ENCODE measurements at regions not wholly inside any gene's neighbourhood (a gene's known extent, or its start where the extent isn't known, plus 50 kb on each side); places are given as distances from the start of the nearest gene placed in this dataset.

GRCh38 chr7:114173170-114173890 is 241.3 kb upstream of the FOXP2 start:
- TF ChIP-seq GATA2 (IDR thresholded peaks at IDR 0.05; ENCODE audit: low read depth, low read length) (no peak), GATA3 (IDR thresholded peaks at IDR 0.05; ENCODE audit: low read depth, low read length) (no peak)

DNA sequence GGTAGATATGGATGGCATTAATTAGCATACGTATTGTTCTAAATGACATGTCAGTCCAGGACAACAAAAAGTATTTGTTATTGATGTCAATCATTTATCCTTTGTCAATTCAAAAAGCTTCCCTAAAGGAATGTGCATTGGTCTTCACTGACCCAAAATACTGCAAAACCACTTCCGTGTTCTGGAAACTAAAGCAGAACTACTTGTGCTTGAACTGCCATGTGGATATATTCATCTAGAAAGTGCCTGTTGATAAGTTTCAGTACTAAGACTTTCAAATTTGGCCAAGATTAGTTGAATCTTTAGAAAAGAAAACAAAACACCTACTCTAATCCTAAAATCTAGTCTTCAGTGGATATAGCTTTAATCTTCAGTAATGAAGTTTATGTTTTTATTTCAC is 242.1 kb upstream of the PPP1R3A start:
- TF ChIP-seq GATA3 (IDR thresholded peaks at IDR 0.05; ENCODE audit: low read depth, low read length) (no peak), GATA2 (IDR thresholded peaks at IDR 0.05; ENCODE audit: low read depth, low read length) (no peak)

DNA sequence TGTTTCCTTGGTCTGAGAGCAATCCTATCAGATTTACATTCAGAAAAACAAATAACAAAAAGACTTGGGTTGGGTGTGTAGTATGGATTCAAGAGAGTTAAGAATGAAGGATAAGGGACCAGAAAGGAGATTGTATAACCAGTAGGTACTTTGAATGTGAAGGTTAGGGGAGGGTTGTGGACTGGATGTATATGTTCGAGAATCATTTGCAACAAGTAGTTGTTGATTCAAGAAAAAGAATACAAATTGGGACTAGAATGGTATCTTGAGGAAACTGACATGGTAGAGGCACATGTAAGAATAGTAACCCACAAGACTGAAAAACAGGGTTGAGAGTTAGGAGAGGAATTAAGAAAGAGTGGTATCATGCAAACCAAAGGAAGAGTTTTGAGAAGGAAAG is 240.0 kb upstream of the PPP1R3A start:
- TF ChIP-seq GATA3 (IDR thresholded peaks at IDR 0.05; ENCODE audit: low read depth, low read length) (no peak), GATA2 (IDR thresholded peaks at IDR 0.05; ENCODE audit: low read depth, low read length) (no peak)

DNA sequence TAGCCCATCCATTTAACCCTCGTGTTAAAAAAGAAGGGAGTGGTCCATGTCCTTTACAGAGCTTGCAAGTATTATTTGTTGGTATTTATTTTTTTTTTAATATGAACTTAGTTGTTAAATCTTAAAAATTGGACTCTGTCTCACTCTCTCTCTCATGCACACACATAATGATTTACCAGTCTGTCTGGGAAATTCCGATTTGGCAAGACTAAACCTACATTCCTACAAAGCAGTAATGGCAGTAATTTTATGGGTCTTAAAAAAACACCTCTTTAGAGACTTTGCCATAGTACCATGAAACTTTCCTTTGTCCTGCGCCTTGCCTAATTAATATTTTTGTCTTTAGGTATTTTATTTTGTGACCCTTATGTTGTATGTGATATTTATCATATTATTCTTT is 239.5 kb upstream of the PPP1R3A start:
- TF ChIP-seq GATA2 (IDR thresholded peaks at IDR 0.05; ENCODE audit: low read depth, low read length) (no peak), GATA3 (IDR thresholded peaks at IDR 0.05; ENCODE audit: low read depth, low read length) (no peak)

- TF ChIP-seq GATA3 (IDR thresholded peaks at IDR 0.05; ENCODE audit: low read depth, low read length): no peak
- no peak for TF ChIP-seq GATA2 (IDR thresholded peaks at IDR 0.05; ENCODE audit: low read depth, low read length)
Measured at GRCh38 chr7:114156178-114156577, 237.4 kb upstream of the PPP1R3A start.

- TF ChIP-seq GATA3 (IDR thresholded peaks at IDR 0.05; ENCODE audit: low read depth, low read length) (no peak), GATA2 (IDR thresholded peaks at IDR 0.05; ENCODE audit: low read depth, low read length) (no peak)
Measured at GRCh38 chr7:114155116-114156110, 236.6 kb upstream of the PPP1R3A start.

- no peak for TF ChIP-seq GATA2 (IDR thresholded peaks at IDR 0.05; ENCODE audit: low read depth, low read length)
- TF ChIP-seq GATA3 (IDR thresholded peaks at IDR 0.05; ENCODE audit: low read depth, low read length): no peak
Measured at GRCh38 chr7:114153700-114154099, 234.9 kb upstream of the PPP1R3A start.

GRCh38 chr7:114152314-114152938 is 233.6 kb upstream of the PPP1R3A start:
- no peak for TF ChIP-seq GATA2 (IDR thresholded peaks at IDR 0.05; ENCODE audit: low read depth, low read length)
- no peak for TF ChIP-seq GATA3 (IDR thresholded peaks at IDR 0.05; ENCODE audit: low read depth, low read length)

GRCh38 chr7:114151777-114152176 is 233.0 kb upstream of the PPP1R3A start:
- TF ChIP-seq GATA3 (IDR thresholded peaks at IDR 0.05; ENCODE audit: low read depth, low read length): no peak

DNA sequence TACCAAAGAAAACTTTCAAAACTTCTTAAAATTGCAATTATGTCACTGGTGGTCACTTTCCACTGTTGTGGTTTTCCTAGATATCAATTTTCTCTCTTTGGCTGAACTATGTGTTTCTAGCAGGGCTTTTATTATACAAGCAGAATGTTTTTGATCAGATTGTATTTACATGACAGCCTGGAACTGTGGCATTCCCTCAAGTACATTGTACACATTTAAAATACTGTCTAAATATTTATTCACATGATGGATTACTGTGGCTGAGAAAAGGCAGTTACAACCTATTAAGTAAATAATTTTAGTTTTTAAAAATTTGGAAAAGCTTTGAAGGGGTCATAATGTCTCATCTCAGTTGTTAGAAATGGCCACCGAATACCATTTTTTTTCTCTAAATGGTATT is 231.9 kb upstream of the PPP1R3A start:
- TF ChIP-seq GATA2 (IDR thresholded peaks at IDR 0.05; ENCODE audit: low read depth, low read length) (no peak), GATA3 (IDR thresholded peaks at IDR 0.05; ENCODE audit: low read depth, low read length) (no peak)

- no peak for TF ChIP-seq GATA3 (IDR thresholded peaks at IDR 0.05; ENCODE audit: low read depth, low read length)
- TF ChIP-seq GATA2 (IDR thresholded peaks at IDR 0.05; ENCODE audit: low read depth, low read length): no peak
Measured at GRCh38 chr7:114148779-114149178, 230.0 kb upstream of the PPP1R3A start.

DNA sequence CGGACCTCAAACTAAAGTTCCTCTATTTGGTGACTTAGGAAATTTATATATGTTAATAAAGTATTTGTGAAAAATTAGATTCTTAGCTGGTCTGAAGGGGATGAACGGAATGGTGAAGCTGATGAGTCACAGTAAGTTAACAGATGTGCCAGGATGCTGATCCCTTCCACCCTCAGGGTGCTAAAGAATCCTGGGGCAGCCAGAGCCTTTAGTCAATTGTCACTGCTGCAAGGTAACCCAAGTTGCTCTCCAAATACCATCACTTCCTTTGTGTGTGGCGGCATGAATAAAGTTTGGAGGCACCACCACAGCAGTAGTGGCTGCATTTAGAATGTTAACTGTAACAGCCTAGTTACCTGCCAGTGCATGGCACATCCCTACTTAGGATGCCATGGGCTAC is 222.6 kb upstream of the PPP1R3A start:
- no peak for TF ChIP-seq GATA3 (IDR thresholded peaks at IDR 0.05; ENCODE audit: low read depth, low read length)
- no peak for TF ChIP-seq GATA2 (IDR thresholded peaks at IDR 0.05; ENCODE audit: low read depth, low read length)

GRCh38 chr7:114140561-114140960 is 221.8 kb upstream of the PPP1R3A start:
- TF ChIP-seq GATA2 (IDR thresholded peaks at IDR 0.05; ENCODE audit: low read depth, low read length) (no peak), GATA3 (IDR thresholded peaks at IDR 0.05; ENCODE audit: low read depth, low read length) (no peak)

DNA sequence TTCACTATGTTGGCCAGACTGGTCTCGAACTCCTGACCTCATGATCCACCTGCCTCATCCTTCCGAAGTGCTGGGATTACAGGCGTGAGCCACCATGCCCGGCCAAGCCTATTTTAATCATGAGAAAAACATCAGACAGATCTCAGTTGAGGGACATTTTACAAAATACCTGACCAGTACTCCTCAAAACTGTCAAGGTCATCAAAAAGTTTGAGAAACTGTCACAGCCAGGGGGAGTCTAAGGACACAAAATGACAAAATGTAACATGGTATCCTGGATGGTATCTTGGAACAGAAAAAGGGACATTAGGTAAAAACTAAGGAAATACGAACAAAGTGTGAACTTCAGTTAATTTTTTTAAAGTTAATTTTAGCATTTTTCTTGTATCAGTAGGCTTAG is 219.8 kb upstream of the PPP1R3A start:
- TF ChIP-seq GATA3 (IDR thresholded peaks at IDR 0.05; ENCODE audit: low read depth, low read length) (no peak), GATA2 (IDR thresholded peaks at IDR 0.05; ENCODE audit: low read depth, low read length) (no peak)

Measured in SH-SY5Y (cell line).